Adrenal gland (tissue), 9 donors: ENCODE measurements at regions not wholly inside any gene's neighbourhood (a gene's known extent, or its start where the extent isn't known, plus 50 kb on each side); places are given as distances from the start of the nearest gene placed in this dataset.

Experiments used
- DNase-seq, 7 donors: peaks; one replicate each; pipeline ENCODE4 v3.0.0-alpha.2; 2019 to 2020
- H3K27ac ChIP-seq, 5 donors: fragments of 200-600 bp; sonication (generic) in 4 of 5; 1 replicate in 3 of 5; 2 replicates in 2 of 5; pipeline versions ENCODE4 v1.5.1 to v1.8.0; 2016 to 2020; ENCODE audit warnings: mild to moderate bottlenecking in 1 of 5
- H3K27me3 ChIP-seq: fragments of 200-600 bp; 2 replicates; pipeline ENCODE4 v1.8.0; 2021
- H3K36me3 ChIP-seq, 2 donors: fragments of 200-600 bp; replicated peaks in 1 of 2; 1 replicate in 1 of 2; 2 replicates in 1 of 2; pipeline versions ENCODE4 v1.5.1 to v1.8.0; 2018 to 2022
- H3K4me1 ChIP-seq, 2 donors: fragments of 200-600 bp; replicated peaks in 1 of 2; 1 replicate in 1 of 2; 2 replicates in 1 of 2; pipeline versions ENCODE4 v1.5.1 to v1.8.0; 2018 to 2021
- H3K4me3 ChIP-seq, 4 donors: fragments of 200-600 bp; sonication (generic) in 3 of 4; one replicate each; pipeline ENCODE4 v1.5.1; 2016 to 2018
- H3K9me3 ChIP-seq, 3 donors: fragments of 200-600 bp; sonication (generic) in 1 of 3; replicated peaks in 1 of 3; 1 replicate in 2 of 3; 2 replicates in 1 of 3; pipeline versions ENCODE4 v1.5.1 to v1.8.0; 2016 to 2021
- CTCF ChIP-seq, 6 experiments: fragments of 450-650 bp in 4 of 6; fragments of 200-600 bp in 2 of 6; sonication (generic) in 1 of 6; IDR thresholded peaks; 1 replicate in 5 of 6; 2 replicates in 1 of 6; pipeline versions ENCODE4 v1.5.1 to v1.8.0; 2016 to 2021; ENCODE audit warnings: antibody characterized with exemption in 6 of 6, mild to moderate bottlenecking in 2 of 6, moderate library complexity in 1 of 6
- POLR2A ChIP-seq, 2 donors: fragments of 450-650 bp; IDR thresholded peaks; one replicate each; pipeline ENCODE4 v1.6.1; 2017; ENCODE audit warnings: antibody characterized with exemption in 2 of 2, mild to moderate bottlenecking in 2 of 2, moderate library complexity in 1 of 2
- WGBS, 4 donors: extraction: QIAGEN DNeasy Blood & Tissue Kit in 2 of 4; methylation state at CpG; one replicate each; pipeline versions ENCODE4 v1.1.5 to v1.1.7; 2013 to 2017; 5-methylcytosine and 5-hydroxymethylcytosine counted together
- intact Hi-C, 2 donors: fragments of 100-400 bp; cut with DNase I; formaldehyde crosslinking; loops; one replicate each; pipeline versions ENCODE4 v1.14.1 to v1.15.0; 2022 to 2023
- donor health status: healthy with polysubstance abuse.
- donor health status: Bipolar disorder and iron deficiency.
- donor health status: DM: yes; HTN: yes; CAD: no.
- donor health status: DM: no; HTN: no; CAD: no.
- donor health status: DM: no; HTN: no; CAD: no.

- H3K27me3 ChIP-seq: no peaks in the 10 kb centered on the region
- H3K36me3 ChIP-seq: no peaks in the 10 kb centered on the region
- peaks cover 0 to 8% of the 10 kb centered on the region in 2 donors for H3K4me1 ChIP-seq
- WGBS, 4 donors: 86 to 93% (median 87%) methylated on average over 3 of the region's 3 CpGs
- H3K4me3 ChIP-seq: no peak overlapping the region
- no peak overlapping the region for H3K27ac ChIP-seq
- TF ChIP-seq CTCF (IDR thresholded peaks at IDR 0.05) (no peak), POLR2A (IDR thresholded peaks at IDR 0.05) (no peak)
- intact Hi-C loops: no loop called here
- no peaks in the 10 kb centered on the region for H3K9me3 ChIP-seq
- no peak for DNase-seq
Measured at GRCh38 chr10:9926003-9926402, 1091.7 kb upstream of the CELF2 start.

DNA sequence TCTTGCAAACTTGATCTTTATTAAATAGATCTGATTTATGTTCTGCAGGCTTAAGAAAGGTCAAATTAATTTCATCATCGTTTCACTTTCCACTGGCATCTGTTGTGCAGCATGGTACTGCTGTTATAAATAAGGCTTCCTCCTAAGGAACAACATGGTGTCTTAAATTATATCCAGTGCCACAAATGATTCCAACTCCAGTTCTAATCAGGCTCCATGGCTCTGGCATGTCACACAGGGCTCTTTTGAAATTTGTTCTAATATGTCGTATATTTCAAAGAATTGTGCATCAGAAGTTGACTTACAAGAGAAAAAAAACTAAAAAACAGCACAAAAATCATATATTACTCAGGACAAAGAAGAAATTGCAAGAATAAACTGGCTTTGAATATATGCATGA lies 1090.8 kb upstream of the CELF2 start:
- no peak overlapping the region for H3K4me3 ChIP-seq
- no peaks in the 10 kb centered on the region for H3K9me3 ChIP-seq
- no peak for TF ChIP-seq POLR2A (IDR thresholded peaks at IDR 0.05)
- TF ChIP-seq CTCF (IDR thresholded peaks at IDR 0.05): no peak
- WGBS, 4 donors: 48 to 52% (median 50%) methylated on average over 2 of the region's 2 CpGs
- no peak overlapping the region for H3K27ac ChIP-seq
- intact Hi-C loops: no loop called here
- no peaks in the 10 kb centered on the region for H3K36me3 ChIP-seq
- H3K27me3 ChIP-seq: no peaks in the 10 kb centered on the region
- no peak for DNase-seq
- H3K4me1 ChIP-seq: peaks cover 0 to 8% of the 10 kb centered on the region in 2 donors

GRCh38 chr10:9939716-9940115 lies 1078.0 kb upstream of the CELF2 start:
- H3K9me3 ChIP-seq: no peaks in the 10 kb centered on the region
- no peak overlapping the region for H3K4me3 ChIP-seq
- no peaks in the 10 kb centered on the region for H3K36me3 ChIP-seq
- no peak for DNase-seq
- H3K27ac ChIP-seq: no peak overlapping the region
- TF ChIP-seq CTCF (IDR thresholded peaks at IDR 0.05) (no peak), POLR2A (IDR thresholded peaks at IDR 0.05) (no peak)
- no peaks in the 10 kb centered on the region for H3K27me3 ChIP-seq
- H3K4me1 ChIP-seq: no peaks in the 10 kb centered on the region
- intact Hi-C loops: no loop called here
- 78 to 94% (median 79%) methylated on average over 2 of the region's 2 CpGs for WGBS, 4 donors

GRCh38 chr10:9944690-9945089 lies 1073.0 kb upstream of the CELF2 start:
- TF ChIP-seq CTCF (IDR thresholded peaks at IDR 0.05) (no peak), POLR2A (IDR thresholded peaks at IDR 0.05) (no peak)
- Histone ChIP-seq H3K4me3 (no peak overlapping the region), H3K4me1 (no peaks in the 10 kb centered on the region), H3K9me3 (no peaks in the 10 kb centered on the region), H3K36me3 (no peaks in the 10 kb centered on the region), H3K27ac (no peak overlapping the region), H3K27me3 (no peaks in the 10 kb centered on the region)
- intact Hi-C loops: no loop called here
- no peak for DNase-seq
